ENCODE measurements at regions not wholly inside any gene's neighbourhood (a gene's known extent, or its start where the extent isn't known, plus 50 kb on each side); places are given as distances from the start of the nearest gene placed in this dataset.

- no peak for TF ChIP-seq CTCF (IDR thresholded peaks at IDR 0.05)
- TF ChIP-seq POLR2A (IDR thresholded peaks at IDR 0.05), result no peak
Measured at GRCh38 chr2:187037310-187037709, 188.3 kb upstream of the ZSWIM2 start.

All from uterus (tissue), 2 donors.